Type B pancreatic cell (in vitro differentiated cells): ENCODE measurements at regions not wholly inside any gene's neighbourhood (a gene's known extent, or its start where the extent isn't known, plus 50 kb on each side); places are given as distances from the start of the nearest gene placed in this dataset.

Source experiments
- DNase-seq: peaks from one replicate; pipeline ENCODE4 v3.0.0; 2021; ENCODE audit warnings: mixed read lengths; ENCODE audit not compliant: unreplicated experiment; ENCODE audit errors: extremely low spot score
- H3K27ac Mint-ChIP-seq: 2 replicates; pipeline ENCODE4 v1.8.0; 2021; ENCODE audit warnings: mild to moderate bottlenecking, mixed read lengths
- H3K27me3 Mint-ChIP-seq: 2 replicates; pipeline ENCODE4 v1.8.0; 2021; ENCODE audit warnings: mixed read lengths
- H3K36me3 Mint-ChIP-seq: 2 replicates; pipeline ENCODE4 v1.8.0; 2021; ENCODE audit warnings: mixed read lengths
- H3K4me1 Mint-ChIP-seq: one replicate; pipeline ENCODE4 v1.8.0; 2021; ENCODE audit warnings: mixed read lengths; ENCODE audit not compliant: unreplicated experiment
- H3K4me3 Mint-ChIP-seq: 2 replicates; pipeline ENCODE4 v1.8.0; 2021; ENCODE audit warnings: mild to moderate bottlenecking, mixed read lengths
- H3K9me3 Mint-ChIP-seq: 2 replicates; pipeline ENCODE4 v1.8.0; 2021; ENCODE audit warnings: mixed read lengths
- CTCF ChIP-seq: fragments of 200-600 bp; sonication (generic); conservative IDR thresholded peaks from 2 replicates; pipeline ENCODE4 v1.5.0; 2021; ENCODE audit warnings: antibody characterized with exemption, mild to moderate bottlenecking

GRCh38 chr5:4116834-4117233, 521.2 kb downstream of the IRX1 start:
- TF ChIP-seq CTCF, result no peak
- Mint-ChIP-seq H3K9me3 (peaks cover 4% of the 10 kb centered on the region), H3K36me3 (no peaks in the 10 kb centered on the region), H3K4me1 (peaks cover 5% of the 10 kb centered on the region), H3K27me3 (peaks cover 7% of the 10 kb centered on the region), H3K27ac (no peak overlapping the region), H3K4me3 (no peak overlapping the region)
- DNase-seq, result no peak

DNA sequence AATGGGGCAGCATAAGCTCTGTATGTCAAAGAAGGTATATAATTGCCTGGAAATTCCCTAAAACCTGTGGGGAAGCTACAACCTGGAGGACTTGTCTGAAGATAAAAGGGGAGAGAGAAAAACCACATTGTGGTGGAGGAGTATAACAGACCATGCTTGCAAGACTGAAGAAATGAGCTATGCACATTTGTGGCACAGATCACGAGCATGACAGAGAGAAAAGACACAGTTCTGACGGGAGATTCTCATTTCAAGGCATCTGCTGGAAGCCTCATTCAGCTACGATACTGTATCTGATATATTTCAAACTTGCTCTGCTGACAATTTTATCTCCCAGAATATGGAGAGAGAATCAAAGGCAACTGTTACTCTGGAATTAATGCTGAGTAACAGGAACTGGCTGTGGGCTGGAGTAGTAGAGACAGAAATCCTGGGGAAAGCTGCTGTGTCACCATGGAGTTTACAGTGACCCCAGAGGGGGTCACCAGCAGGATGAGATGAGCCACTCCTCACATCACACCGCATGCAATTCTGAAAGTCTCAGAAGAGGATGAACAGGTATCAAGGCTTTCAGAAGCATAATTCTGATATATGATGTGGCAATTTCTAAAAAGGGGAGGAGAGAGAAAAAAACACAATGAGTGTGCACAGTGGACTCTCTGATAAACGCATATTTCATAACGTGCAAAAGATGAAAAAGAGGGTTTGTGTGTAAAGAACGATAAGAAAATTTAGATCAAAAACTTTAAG, 528.8 kb downstream of the IRX1 start:
- Mint-ChIP-seq H3K36me3 (no peaks in the 10 kb centered on the region), H3K27me3 (no peaks in the 10 kb centered on the region), H3K27ac (no peak overlapping the region), H3K4me3 (no peak overlapping the region), H3K4me1 (peaks cover 15% of the 10 kb centered on the region), H3K9me3 (peaks cover 12% of the 10 kb centered on the region)
- DNase-seq, result no peak
- no peak for TF ChIP-seq CTCF

DNA sequence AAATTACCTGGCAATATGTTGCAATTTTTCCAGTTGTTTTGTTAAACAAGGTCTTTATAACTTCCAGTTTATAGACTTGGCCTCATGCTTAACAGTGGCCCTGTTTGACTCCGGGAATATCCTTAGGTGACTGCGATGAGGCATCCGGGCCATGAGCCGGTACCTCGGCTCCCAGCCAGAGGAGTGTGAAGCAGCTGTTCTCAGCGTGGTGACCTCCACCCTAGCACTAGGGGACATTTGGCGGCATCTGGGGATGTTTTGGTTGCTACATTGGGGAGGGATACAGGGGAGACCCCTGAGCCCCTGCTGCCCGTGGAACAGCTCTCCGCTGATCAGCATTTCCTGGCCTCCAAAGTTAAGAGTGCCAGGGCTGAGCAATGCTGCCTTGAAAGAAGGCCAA, 533.4 kb downstream of the IRX1 start:
- DNase-seq, result no peak
- peaks cover 2% of the 10 kb centered on the region for H3K27me3 Mint-ChIP-seq
- peaks cover 14% of the 10 kb centered on the region for H3K4me1 Mint-ChIP-seq
- H3K36me3 Mint-ChIP-seq, result no peaks in the 10 kb centered on the region
- no peak overlapping the region for H3K27ac Mint-ChIP-seq
- no peak for TF ChIP-seq CTCF
- H3K4me3 Mint-ChIP-seq, result no peak overlapping the region
- peaks cover 8% of the 10 kb centered on the region for H3K9me3 Mint-ChIP-seq

- Mint-ChIP-seq H3K4me1 (peaks cover 9% of the 10 kb centered on the region), H3K36me3 (no peaks in the 10 kb centered on the region), H3K9me3 (peaks cover 8% of the 10 kb centered on the region), H3K27me3 (peaks cover 2% of the 10 kb centered on the region), H3K4me3 (no peak overlapping the region), H3K27ac (no peak overlapping the region)
- DNase-seq, result no peak
- no peak for TF ChIP-seq CTCF
Observed at GRCh38 chr5:4129523-4129922, 533.9 kb downstream of the IRX1 start.

DNA sequence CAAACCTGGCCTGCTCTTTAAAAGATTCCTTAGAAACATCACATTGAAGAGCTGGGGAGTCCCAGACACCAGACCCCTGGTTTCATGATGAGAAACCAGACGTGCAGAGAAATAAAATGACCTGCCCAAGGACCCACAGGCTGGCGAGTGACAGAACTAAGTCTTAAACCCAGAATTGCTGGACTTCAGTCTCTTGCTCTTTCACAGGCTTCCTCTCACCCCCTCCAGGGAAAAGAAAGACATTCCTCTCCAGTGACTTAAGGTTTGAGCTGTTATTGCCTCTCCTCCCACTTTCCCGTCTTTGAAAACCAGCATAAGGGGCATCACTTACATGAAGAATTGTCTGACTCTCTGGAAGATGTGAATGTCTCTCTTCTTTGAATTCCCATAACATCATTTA, 535.2 kb downstream of the IRX1 start:
- H3K9me3 Mint-ChIP-seq, result peaks cover 8% of the 10 kb centered on the region
- no peak overlapping the region for H3K4me3 Mint-ChIP-seq
- peaks cover 2% of the 10 kb centered on the region for H3K27me3 Mint-ChIP-seq
- no peak overlapping the region for H3K27ac Mint-ChIP-seq
- H3K36me3 Mint-ChIP-seq, result no peaks in the 10 kb centered on the region
- no peak for TF ChIP-seq CTCF
- H3K4me1 Mint-ChIP-seq, result peaks cover 7% of the 10 kb centered on the region
- no peak for DNase-seq
